ENCODE measurements at regions not wholly inside any gene's neighbourhood (a gene's known extent, or its start where the extent isn't known, plus 50 kb on each side); places are given as distances from the start of the nearest gene placed in this dataset.

DNA sequence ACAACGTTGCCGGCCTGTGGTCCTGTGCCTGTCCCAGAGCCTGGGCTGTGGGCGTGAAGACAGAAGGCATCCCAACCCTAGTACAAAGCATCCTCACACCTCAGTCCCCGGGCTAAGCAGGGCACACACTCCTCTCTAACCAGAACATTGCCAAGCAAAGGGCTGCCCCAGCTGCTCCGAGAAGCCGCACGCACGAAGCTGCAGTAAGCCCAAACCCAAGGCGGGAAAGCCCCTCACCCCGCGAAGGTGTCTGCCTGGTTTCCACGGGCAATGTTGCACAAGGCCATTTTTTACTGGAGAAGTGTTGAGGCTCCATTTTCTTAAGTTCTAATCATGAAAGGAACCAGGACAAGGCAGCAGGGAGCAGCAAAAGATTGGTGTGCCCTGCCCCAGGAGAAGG, 519.0 kb downstream of the NPHP4 start:
- TF ChIP-seq POLR2AphosphoS5 (IDR thresholded peaks at IDR 0.05) = no peak
- no peak for TF ChIP-seq CTCF (IDR thresholded peaks at IDR 0.05)
